GM19023 (cell line): ENCODE measurements at regions not wholly inside any gene's neighbourhood (a gene's known extent, or its start where the extent isn't known, plus 50 kb on each side); places are given as distances from the start of the nearest gene placed in this dataset.
"Not testable (repeated sequence)": the region's sequence is repeated elsewhere in the genome, so short reads cannot be mapped to it uniquely, and the experiment has no call there.

ENCODE experiments used
- ATAC-seq: cut with Tn5 transposase; IDR thresholded peaks from one replicate; pipeline ENCODE4 v1.9.1; 2021; ENCODE audit warnings: mild to moderate bottlenecking, moderate library complexity; ENCODE audit not compliant: unreplicated experiment

DNA sequence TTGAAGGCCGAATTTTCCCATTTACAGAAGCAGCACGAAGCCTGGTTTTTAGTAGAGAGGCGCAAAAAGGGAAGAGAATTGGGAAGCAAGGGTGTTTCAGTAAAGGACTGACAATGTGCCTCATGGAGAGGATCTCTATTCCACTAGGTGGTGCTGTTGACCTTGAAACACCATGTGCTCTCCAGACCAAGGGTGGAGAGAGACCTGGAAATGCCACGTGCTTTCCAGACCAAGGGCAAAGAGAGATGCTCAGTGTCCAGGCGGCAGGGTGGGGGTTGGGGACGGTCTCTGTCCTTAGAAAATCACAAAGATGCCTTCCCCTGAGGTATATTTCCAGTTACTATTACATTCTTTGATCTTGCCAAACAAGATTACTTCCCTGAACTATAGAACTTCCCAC, 425.3 kb downstream of the CSNK1G3 start:
- no peak for ATAC-seq

DNA sequence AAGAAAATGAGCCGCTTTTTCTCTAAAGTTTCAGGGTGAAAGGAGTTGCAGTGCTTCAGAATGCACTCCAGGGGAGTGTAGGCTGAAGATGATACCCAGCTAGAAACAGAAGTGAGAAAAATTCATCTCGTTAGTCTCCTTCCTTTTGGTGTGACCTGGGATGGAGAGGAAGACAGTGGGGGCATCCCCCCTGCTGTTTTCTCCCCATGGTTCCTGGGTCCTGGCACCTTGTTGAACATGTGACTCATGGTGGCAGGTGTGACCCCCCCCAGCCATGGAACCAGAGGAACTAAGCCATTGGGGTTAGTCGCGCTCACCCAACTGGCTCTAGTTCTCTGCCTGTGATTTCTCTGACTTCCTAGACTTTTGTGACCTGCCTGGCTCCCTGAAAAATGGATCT, 424.6 kb downstream of the CSNK1G3 start:
- ATAC-seq: no peak

- not testable (repeated sequence) for ATAC-seq
Observed at GRCh38 chr5:123933812-123934211, 421.8 kb downstream of the CSNK1G3 start.

GRCh38 chr5:123929055-123929474, 417.1 kb downstream of the CSNK1G3 start:
- ATAC-seq: no peak

DNA sequence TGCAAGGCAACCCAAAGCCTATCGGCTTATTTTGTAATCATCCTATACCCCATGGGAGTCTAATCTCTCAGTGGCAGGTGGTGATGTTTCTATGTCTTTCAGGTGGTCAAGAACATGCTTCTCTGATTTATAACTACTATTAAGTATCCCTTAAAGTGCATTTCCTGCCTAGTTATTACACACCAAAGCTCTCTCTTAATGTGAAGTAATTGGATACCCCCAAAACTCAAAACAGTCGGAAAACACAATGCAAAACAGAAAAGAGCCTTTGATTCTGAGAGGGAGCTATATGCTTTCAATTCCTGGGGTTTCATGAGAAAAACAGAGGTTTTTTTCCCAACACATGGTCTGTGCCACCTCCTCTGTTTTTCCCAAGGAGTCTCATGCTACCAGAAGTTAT, 416.4 kb downstream of the CSNK1G3 start:
- no peak for ATAC-seq

DNA sequence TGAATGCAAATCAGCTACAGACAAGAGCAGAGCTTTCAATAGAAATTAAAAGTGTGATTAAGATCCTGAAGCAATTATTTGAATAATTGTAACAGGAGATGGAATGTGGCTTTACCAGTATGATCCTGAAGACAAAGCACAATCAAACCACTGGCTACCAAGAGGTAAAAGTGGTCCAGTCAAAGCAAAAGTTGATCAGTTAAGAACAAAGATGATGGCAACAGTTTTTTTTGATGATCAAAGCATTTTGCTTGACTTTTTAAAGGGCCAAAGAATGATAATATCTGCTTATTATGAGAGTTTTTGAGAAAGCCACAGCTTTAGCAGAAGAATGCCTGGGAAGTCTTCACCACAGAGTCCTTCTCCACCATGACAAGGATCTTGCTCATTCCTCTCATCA, 409.2 kb downstream of the CSNK1G3 start:
- ATAC-seq: no peak

- ATAC-seq: no peak
Observed at GRCh38 chr5:123916345-123917121, 404.6 kb downstream of the CSNK1G3 start.

GRCh38 chr5:123914333-123914732, 402.4 kb downstream of the CSNK1G3 start:
- ATAC-seq: no peak

DNA sequence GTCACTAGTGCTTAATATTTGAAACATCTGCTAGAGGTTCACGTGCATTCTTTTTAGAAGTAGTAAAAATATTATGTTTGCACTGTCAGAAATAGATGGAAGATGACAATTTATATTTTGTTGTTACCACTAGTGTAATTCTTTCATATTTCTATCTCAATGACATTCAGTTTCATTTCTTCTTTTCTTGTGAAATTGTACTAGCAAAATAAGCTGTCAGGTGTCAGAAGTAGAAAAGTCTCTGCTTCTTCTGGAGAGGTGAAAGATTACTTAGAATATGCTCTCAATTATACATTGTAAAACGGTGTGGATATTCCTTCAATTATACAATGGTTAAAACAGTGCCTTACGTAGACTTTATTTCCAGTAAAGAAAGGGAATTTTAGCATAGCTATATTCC, 395.4 kb downstream of the CSNK1G3 start:
- ATAC-seq: no peak

DNA sequence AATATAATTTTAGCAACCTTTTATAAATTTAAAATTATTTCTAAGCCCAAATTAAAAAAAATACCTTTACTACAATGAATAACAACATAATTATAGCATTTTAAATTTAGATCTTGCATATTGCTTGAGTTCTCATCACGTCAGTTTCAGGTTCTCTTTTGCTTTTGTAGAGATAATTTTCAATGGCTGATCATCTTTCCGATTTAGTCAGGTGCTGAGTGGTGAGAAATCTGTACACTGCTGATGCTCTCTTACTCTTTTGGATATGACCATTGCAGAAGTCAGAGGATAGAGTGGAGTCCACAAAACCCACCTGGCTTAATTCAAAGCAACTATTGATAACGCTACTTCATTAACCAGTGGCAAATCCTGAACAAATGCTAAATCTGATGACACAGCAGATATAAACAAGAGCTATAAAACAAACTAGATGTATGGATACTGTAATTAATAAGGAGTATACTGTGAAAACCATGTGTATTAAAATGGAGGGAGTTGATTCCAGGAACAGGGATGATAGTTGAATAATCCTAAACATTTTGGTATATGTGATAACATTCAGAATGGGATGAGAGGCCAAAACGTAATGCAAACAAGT, 394.8 kb downstream of the CSNK1G3 start:
- no peak for ATAC-seq

- no peak for ATAC-seq
Observed at GRCh38 chr5:123885081-123885480, 373.1 kb downstream of the CSNK1G3 start.

- no peak for ATAC-seq
Observed at GRCh38 chr5:123882965-123883345, 371.0 kb downstream of the CSNK1G3 start.

GRCh38 chr5:123882319-123882964, 370.5 kb downstream of the CSNK1G3 start:
- ATAC-seq: no peak

DNA sequence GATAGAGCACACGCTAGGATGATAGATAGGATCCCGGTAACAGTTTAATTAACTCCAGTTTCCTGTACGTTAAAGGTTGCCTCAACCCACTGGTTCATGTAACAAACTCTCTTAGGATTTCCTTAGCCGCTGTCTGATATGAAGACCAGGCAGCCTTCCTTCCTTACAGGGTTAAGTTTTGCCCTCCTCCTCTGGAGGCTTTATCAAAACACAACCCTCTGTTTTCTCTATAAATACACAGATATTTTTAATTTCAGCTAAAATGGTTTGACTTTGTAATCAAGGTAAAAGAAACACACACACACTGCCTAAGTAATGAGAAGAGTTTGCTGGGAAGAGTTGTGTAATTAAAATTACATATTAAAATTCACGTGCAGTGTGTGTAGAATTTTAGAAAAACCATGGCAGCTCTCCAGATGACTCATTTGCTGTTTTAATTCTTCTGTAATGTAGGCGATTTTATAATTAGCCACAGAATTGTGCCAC, 369.8 kb downstream of the CSNK1G3 start:
- no peak for ATAC-seq

GRCh38 chr5:123880875-123881274, 368.9 kb downstream of the CSNK1G3 start:
- ATAC-seq: no peak

DNA sequence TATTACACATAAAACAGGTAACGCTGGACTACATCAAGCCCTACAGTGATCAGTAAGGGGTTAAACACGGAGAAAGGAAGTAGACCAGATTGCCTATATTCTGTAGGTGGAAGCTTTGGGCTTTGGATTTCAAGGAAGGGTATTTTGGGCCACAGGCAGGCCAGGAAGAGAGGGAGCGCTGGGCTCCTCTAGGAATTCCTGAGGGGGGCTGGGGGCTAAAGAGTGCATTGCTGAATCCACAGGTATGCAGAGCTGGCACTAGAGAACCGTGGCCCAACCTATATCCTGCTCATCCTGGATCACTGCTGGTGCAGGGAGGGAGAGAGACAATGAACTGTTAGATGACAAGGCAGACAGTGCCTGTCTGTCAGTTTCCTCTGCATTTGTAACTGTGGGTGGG, 367.1 kb downstream of the CSNK1G3 start:
- no peak for ATAC-seq

DNA sequence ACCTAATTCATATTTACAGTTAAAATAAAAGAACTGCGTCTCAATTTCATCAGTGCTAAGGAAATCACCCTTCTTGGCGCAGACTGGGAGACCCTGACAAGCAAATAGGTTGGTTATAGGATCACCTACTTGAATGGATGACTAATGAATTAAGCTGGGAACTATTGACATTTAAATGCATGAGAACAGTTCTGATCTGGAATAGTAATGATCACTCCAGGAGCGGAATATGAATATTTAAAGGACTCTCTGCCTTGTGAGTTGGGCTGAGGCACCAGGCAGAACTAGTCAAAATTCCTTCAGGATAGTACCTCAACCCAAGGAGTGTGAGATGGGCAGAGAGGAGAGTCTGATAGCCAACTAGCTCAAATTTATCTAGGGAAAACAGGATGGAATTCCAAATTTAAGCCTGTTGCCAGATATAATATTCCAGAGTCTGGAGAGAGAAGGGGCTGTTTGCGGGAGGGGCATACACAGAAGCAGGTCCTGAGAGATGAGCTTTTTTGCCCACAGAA, 364.4 kb downstream of the CSNK1G3 start:
- no peak for ATAC-seq

- ATAC-seq: no peak
Observed at GRCh38 chr5:123875561-123876275, 363.7 kb downstream of the CSNK1G3 start.

DNA sequence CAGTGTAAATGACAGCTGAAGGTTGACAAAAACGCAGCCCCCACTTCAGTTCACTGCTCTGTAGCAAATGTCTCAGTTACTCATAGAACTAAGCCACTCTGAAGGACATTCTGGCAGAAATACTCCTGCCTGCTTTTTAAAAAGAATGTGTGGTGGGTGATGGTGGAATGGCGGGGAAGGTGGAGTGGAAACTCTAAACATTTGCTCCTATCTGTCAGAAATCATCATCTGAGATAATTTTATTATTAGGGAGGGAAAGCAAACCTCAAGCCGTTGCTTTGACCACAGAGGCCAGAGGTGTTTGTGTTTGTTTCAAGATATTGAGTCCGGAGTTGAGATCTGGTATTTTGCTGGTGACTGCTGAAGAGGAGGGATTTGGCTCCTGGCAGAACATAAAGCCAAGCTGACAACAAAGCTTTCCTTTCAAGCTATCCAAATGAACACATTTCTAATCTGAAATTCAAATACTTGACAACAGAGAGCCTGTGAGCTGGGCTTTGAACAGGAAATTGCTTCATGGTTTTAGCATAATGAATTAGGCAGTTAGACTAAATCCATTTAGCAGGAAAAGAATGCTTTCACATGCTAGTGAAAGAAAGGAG, 362.7 kb downstream of the CSNK1G3 start:
- ATAC-seq: no peak

- ATAC-seq: no peak
Observed at GRCh38 chr5:123873846-123874245, 361.9 kb downstream of the CSNK1G3 start.

DNA sequence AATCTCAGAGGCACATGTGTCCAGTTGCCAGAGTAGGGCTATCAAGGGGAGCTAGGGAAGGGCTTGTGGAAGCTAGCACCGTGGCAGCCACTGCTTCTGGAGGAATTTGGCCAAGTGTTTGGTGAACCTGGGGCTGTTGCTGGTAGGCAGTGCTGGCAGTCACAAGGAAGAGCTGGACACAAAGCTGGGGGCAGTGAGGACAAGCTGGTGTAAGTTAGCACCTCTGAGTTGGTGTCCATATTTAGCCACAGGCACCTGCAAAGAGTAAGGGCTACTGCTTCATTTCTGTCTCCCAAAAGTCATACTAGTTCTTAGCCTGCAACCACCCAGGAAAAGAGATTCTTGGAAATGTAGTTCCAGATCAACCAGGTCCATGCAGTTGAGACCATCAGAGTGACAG, 359.4 kb downstream of the CSNK1G3 start:
- ATAC-seq: no peak
